DMS79 (cell line): ENCODE measurements at regions not wholly inside any gene's neighbourhood (a gene's known extent, or its start where the extent isn't known, plus 50 kb on each side); places are given as distances from the start of the nearest gene placed in this dataset.

Experiments
- DNase-seq: peaks from one replicate; lab custom pipeline; 2025; lab: John Stamatoyannopoulos, UW

DNA sequence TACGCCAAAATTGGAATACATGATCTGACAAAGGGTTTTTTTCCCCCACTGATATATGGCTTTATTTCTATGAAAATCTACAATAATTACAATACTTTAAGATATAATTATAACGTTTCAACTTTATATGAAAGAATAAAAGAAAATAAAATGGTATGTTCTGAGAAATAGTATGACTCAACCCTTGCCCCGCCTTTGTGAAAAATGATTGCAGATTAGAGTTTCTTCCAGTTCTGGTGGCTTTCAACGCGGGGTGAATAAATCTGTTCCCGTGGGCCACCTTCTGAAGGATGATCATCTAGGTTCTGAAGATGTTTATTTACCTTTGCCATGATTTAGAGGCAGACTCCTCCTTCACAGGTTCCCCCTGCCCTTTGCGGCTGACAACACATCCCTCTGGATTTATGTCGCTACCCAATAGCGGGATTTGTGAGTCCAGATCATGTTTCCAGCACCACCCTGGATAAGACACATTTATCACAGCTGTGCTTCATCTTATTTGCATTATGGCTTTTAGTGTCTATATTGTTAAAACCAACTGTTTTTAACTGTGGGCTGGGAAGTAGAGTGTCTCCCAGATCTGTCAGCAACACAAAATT, 607.0 kb upstream of the KIRREL3 start:
- no peak for DNase-seq

DNA sequence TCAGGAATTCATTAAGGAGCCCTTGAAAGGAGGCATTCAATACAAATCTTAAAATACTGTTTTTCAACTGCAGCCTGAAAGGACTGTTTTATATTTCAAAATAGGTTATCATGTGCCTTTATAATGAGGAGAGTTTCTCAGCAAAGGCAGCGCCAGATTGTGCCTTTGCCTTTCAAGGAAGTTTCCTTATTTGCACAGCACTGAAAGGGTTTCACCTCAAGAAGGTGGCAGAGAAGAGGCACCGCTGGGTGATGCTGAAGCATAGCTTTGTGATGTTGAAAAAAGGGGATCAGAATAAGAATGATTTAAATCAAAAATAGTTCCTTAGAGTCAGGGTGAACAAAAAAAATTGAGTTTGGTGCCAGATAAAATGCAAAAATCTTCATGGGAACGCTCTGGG, 601.0 kb upstream of the KIRREL3 start:
- DNase-seq: no peak

DNA sequence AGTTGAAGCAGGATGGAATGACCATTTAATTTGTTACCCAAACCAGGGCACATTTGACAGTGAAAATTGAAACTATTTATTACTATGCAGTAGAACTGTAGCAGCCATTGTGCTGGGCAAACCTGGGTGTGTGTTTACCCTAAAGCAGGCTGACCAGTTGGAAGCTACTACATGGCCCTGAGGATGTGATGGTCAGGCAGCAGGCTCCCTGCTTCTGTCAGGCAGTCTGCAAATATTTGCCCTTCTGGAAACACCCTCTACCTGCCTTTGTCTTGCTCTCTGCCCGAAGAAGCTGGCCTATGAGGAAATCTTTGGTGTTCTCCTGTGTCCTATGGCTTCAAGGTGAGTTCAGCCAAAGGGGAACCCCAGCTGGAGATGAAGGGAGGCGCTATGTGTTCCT, 600.1 kb upstream of the KIRREL3 start:
- DNase-seq: no peak

DNA sequence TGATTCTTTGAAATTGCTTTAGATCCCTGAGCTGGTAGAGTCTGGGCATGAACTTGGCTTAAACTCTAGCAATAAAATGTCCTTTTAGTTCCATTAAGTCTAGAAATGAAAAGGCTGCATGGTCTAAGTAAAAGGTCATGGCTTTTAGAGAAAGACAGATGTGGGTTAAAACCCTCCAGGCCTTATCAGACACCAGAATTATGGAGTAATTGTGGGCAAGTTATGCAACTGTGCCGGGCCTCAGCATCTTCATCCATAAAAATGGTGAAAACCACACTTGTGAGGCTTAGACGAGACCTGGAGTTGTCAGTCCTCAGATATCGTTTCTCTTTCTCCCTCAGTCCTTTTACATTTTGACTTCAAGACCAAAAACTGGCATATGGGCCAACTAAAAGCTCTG, 597.9 kb upstream of the KIRREL3 start:
- DNase-seq: no peak

DNA sequence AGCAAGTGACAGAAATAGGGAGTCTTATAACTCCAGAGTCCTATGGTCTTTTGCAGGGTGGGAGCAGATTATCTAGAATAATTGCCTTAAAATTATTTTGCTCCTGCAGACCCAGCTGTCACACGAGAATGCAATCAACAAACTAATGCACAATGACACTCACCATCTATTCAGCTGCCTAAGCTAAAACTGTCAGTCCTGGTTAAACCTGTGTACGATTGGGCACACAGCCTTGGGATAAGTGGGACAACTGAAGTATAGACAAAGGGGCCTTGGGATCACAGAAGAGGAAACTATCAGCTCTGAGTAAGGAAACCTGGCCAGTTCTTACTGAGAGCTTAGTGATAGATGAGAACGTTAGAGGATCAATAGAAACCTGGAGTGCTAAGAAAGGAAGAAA, 595.9 kb upstream of the KIRREL3 start:
- no peak for DNase-seq

DNA sequence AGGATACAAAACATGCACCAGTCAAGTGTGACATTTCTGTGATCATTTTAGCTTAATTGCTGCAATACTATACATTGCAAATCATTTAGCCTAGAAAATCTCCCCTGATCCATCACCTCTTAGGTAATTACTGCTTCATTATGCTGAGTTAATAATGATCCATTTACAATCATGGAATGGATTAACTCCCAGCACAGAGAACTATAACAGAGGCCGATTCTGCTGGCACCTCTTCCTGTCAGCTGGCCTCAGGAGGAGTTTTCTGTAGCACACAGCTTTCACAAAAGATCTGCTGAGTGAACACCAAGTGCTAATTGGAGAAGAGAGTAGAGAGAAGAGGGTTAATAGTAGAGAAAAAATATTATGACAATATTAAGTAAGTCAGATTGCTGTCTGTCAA, 591.8 kb upstream of the KIRREL3 start:
- no peak for DNase-seq

DNA sequence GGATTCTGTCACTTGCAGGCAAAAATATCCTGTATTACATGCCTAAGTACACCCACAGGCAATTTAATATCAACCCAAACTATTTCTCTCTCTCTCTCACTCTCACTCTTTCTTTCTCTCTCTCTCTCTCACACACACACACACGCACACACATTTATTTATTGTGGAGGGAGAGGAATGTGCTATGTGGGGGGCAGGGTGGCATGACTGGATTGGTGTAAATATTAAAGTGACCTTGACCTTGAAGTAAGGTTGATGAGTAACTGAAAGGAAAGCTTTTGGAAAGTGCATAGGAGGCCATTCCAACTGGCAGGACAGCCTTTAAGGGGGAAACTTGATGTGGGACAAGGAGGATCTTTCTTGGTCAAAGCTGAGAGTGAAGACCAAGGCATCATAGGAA, 589.7 kb upstream of the KIRREL3 start:
- DNase-seq: no peak

DNA sequence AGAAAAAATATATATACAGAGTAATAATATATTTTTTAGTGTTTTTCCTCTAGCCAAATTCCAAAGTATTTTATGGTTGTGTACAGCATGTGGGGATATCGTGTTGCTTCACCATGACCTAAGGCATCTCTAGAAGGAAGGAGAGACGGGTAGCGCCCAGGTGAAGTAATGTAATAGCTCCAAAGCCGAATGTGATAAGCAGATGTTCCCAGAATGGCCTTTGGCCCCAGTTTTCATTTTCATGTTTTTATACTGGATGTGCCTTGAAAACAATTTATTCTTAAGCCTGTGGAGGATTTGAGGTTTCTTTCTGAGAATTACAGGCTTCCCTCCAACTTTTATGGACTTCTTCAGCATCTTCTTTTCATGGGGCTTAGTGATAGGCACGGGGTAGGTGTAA, 587.9 kb upstream of the KIRREL3 start:
- DNase-seq: no peak

DNA sequence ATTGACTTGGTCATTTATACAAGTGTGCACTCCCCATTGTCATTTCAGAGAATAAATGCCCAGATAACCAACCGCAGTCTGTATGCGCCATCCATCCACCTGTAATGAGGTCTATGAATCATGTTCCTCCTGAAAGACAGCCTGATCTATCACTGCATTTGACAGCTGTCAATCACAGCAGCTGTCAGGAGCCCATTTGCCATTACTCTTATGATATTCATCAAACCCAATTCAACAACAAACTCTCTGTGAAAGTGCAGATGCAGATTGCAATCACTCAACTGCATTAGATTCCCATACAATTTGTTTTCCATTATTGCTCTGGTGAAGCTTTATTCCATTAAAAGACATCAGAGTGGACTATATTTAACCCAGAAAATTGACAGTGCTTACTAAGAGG, 586.9 kb upstream of the KIRREL3 start:
- no peak for DNase-seq

DNA sequence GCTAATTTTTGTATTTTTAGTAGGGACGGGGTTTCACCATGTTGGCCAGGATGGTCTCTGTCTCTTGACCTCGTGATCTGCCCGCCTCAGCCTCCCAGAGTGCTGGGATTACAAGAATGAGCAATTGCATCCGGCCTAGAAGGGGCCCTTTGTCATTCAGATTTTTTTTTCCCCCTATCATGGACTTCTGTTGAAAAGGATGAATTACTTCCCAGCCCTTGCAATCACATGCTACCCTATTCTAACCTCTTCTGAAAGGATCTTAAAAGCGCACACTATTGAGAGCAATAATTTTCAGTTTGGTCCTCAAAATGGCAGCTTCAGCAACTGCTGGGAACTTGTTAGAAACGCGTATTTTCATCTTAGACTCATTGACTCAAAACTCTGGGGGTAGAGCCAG, 575.6 kb upstream of the KIRREL3 start:
- no peak for DNase-seq

DNA sequence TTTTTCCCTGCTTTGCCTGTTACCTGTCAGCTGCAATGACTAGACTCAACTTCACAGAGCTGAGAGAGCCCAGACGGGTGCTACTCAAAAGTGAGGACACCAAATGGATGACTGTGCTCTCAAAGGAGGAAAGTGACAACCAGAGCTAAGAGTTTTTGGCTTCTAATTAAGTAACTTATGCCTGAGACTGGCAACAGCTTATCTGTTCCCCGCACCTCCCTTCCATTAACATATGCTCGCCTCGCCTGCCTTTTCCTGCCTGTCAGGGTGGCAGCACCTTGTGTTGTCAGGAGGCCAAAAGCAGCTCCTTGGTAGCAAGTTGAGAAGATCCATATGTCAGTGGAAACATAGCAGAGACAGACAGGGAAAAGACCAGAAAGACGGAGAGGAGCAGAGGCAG, 573.9 kb upstream of the KIRREL3 start:
- DNase-seq: no peak

DNA sequence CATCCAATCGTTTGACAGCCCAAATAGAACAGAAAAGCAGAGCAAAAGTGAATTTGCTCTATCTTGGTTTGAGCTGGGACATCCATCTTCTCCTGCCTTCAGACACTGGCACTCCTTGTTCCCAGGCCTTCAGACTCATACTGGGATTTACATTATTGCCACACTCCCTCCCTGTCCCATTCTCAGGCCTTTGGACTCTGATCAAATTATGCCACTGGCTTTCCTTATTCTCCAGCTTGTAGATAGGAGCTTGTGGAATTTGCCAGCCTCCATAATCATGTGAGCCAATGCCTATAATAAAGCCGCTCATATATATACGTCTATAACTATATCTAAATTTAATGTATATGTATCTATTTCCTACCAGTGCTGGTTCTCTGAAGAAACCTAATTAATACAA, 568.3 kb upstream of the KIRREL3 start:
- no peak for DNase-seq

DNA sequence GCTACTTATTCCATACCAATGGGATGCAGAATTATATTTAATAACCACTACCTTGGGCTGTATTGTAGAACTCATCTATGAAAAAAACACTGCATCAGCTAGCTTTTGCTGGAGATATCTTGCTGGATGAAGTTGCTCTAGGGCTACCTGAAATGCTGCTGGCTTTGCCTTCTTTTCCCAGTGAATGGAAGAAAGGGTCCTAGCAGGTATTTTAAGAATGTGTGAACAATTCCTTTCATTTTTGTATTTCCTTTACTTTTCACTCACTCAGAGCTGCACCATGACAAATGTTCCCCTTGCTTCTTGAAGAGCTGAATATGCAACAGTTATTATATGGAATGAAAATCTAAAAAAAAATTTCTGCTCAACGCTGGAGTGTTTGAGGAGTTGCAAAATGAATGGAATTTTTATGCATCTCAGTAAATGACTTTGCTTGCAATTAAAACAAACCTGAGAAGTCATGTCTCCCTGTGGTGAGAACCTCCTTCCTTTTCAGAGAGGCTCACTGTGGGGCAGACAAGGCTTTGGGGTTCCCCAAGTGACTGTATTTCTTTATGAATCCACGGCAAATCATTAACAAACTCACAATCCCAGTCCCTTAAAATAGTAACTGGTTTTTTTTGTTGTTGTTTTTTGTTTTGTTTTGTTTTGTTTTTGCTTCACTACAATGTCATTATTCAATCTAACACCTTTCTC, 566.8 kb upstream of the KIRREL3 start:
- no peak for DNase-seq

DNA sequence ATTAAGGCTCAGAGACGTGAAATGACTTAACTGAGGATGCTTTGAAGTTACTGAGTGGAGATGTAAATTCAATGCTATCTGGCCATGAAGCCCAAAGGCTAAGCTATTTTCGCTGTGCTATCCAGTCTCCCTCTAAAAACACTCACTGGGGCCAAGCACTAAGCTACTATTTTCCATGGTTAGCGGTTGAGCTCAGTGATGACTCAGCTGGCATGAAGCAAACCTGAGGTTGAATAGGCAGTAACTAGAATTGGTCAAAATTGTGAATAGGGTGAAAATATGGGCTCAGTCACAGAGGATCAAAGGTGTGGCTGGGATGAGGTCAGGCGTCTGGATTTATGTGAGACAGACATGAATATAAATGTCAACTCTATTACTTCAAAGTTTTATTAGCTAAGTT, 564.2 kb upstream of the KIRREL3 start:
- no peak for DNase-seq

DNA sequence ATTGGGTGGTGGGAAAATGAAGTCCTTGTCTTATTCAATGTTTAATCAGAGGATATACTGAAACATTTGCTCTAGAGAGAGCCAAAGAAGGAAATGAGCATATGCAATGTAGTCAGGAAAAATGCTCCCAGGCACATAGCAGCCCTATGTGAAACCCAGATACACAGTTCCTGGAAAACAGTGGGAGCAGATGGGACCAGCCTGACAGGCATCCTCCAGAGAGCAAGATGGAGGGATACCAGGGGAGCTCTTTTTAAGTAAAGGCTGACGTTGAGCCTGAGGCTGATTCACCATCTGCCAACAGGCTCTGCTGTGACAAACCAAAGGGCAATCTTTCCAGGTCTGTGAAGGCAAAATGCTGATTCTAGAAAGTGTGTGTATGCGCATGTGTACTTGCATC, 559.4 kb upstream of the KIRREL3 start:
- DNase-seq: no peak

DNA sequence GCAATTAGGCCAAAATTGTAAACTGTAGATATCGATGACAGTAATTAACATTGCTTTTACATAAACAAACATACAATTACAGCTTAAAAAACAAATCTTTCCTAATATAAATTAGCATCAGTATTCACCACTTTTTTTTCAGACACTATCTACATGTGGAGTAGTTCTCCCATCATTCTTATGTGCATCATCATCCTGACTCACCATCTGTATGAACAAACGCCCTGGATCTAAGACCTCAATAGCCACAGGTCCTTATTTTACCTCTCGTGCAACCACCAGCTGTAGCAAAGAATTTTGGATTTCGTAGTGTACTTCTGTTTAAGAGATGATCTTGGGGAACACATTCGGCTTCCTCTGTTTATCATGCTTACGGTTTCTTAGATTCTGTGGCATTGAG, 551.9 kb upstream of the KIRREL3 start:
- no peak for DNase-seq

DNA sequence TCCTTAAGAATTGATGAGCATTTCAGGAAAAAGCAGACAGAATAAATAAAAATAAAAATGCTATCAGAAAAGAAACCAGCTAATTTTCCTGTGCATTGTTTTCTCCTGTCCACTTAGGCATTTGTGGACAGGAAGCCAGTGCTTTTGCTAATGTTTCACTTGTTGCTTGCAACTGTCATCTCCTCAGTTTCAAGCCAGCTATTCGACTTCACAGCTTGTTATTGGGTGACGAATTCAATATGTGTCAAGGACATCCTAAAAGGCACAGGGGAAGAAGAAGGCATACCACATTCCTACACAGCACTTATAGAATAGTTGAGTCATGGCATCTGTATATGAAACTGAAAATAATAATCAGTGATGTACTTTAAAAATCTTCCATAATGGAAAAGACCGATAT, 530.6 kb upstream of the KIRREL3 start:
- no peak for DNase-seq

DNA sequence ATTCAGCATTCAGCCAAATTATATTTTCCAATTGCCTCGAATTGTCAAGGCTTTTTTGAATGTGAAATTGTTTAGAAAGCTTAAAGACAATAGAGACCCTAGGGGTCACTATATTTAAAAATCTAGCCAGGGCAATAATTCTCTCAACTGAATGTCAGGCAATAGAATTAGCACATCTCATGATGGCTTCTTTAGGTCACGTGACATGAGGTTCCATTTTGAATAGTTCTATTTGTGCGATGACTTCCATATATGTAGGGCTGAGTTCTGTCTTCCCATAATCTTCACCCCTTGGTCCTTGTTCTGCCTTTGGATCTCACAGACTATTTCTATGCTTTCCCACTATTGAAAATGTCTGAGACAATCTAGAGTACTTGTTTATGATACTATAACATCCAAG, 527.7 kb upstream of the KIRREL3 start:
- no peak for DNase-seq

DNA sequence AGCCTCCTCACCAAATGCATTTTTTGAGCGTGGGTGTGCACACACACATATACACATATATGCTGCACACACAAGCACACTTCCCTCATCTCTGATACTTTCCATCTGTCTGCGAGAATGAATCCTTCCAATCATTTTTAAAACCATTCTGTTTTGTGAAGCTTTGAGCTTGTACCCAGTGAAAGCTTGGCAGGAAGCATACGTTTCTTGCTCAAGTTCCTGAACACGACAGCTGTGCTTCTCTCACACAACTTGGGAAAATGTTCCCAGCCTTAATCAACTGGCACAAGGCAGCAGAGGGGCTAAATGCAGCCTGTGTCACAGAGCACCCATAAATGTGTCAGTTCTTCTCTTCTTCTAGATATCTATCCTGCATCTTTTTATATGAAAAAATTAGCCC, 524.0 kb upstream of the KIRREL3 start:
- DNase-seq: no peak

DNA sequence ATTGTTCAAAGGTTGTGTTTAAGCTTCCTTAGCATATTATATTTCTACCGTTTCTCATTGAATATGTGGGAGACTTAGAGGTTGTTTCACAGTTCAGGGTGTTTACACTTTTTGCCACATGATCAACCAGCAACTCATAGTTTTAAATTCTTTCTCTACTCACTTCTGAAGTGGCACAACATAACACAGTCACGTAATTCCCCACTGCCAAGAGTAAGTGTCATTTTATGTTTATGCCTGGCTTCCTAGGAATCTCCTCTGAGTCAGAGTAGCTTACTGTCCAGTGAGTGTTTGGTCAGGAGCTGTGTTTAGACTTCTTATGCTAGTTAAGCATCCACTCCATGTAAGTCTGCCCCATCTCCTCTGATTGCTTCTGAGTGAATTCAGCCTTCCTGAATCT, 520.8 kb upstream of the KIRREL3 start:
- DNase-seq: no peak

DNA sequence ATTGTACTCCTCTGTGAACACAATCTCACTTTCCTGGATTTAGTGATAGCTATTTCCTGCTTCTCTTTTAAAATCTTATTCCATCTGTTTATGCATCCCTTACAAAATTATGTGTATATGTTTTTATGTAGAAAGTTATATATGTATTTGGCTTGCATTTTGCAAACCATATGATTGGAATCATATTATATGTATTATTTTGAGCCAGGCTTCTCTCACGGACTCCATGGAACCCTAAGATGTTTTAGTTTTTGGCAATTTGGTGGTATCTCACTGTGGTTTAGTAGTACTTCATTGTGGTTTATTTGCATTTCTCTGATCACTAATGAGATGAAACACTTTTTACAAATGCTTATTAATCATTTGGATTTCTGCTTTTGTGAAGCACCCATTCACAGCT, 507.3 kb upstream of the KIRREL3 start:
- DNase-seq: no peak

DNA sequence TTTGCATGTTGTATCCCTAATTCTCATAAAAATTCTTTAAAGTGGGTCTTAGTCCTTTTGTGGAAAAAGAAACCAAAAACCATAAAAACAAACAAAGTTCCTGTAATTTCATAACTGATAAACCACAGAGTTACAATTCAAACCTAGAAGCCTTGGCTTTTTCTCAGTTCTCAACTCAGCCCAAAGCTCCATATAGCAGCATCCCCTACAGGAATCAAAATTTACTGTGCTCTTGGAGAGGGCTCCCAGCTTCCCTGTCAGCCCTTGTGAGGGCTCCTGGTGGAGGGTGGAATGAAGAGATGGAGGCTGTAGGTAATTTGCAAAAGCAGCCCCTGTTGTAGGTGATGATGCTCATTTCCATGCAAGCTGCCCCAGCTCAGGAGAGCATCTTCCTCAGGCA, 506.1 kb upstream of the KIRREL3 start:
- DNase-seq: no peak

DNA sequence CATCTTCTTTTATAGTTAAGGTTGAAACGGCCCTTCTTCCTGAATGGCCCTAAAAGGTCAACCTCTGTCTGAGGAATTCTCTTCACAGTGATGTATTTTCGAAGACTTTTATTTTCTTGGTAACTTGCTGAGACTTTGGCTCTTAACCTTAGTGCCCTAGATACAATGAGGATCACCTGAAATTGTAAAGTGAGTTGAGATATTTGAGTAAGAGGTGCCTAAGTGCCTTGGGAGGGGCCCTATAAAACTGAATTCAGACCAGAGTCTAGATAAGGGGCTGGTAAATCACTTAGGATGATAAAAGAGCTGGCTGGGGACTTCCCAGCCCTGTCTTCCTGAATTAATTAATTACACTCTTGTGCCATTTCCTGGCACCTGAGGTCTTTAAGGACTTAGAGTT, 505.6 kb upstream of the KIRREL3 start:
- DNase-seq: peak; percentile 52

DNA sequence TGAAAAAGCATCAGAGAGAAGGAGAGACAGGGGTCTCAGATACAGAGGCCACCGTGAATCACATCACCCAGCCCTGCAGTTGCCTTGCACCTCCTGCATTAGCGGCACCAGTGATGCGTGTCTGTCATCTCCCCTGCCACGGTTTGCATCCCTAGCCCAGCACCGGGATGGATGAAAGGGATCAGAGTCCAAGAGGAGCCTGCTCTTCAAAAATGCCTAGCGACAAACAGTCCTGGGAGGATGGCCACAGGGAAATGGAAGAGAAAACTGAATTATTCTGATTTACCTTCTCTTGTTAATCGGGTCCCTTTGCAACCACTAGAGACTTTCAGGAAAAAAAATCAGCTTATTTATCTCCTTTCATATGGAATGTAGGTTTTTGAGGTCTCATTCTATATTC, 495.6 kb upstream of the KIRREL3 start:
- no peak for DNase-seq
